ENCODE measurements at regions not wholly inside any gene's neighbourhood (a gene's known extent, or its start where the extent isn't known, plus 50 kb on each side); places are given as distances from the start of the nearest gene placed in this dataset.

GRCh38 chrX:106450405-106450804, 161.4 kb upstream of the RADX start:
- TF ChIP-seq, protein P1, sequence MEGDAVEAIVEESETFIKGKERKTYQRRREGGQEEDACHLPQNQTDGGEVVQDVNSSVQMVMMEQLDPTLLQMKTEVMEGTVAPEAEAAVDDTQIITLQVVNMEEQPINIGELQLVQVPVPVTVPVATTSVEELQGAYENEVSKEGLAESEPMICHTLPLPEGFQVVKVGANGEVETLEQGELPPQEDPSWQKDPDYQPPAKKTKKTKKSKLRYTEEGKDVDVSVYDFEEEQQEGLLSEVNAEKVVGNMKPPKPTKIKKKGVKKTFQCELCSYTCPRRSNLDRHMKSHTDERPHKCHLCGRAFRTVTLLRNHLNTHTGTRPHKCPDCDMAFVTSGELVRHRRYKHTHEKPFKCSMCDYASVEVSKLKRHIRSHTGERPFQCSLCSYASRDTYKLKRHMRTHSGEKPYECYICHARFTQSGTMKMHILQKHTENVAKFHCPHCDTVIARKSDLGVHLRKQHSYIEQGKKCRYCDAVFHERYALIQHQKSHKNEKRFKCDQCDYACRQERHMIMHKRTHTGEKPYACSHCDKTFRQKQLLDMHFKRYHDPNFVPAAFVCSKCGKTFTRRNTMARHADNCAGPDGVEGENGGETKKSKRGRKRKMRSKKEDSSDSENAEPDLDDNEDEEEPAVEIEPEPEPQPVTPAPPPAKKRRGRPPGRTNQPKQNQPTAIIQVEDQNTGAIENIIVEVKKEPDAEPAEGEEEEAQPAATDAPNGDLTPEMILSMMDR (conservative IDR thresholded peaks at IDR 0.05; ENCODE audit: low read depth, low read length): no peak
- TF ChIP-seq EZH2 (IDR thresholded peaks at IDR 0.05; ENCODE audit: borderline replicate concordance, low read depth, low read length, poor library complexity, severe bottlenecking): no peak

Measured in A673 (cell line).